ENCODE measurements at regions not wholly inside any gene's neighbourhood (a gene's known extent, or its start where the extent isn't known, plus 50 kb on each side); places are given as distances from the start of the nearest gene placed in this dataset.
A peak's percentile ranks its signal among the peaks of the same experiment; 100 is the strongest.

DNA sequence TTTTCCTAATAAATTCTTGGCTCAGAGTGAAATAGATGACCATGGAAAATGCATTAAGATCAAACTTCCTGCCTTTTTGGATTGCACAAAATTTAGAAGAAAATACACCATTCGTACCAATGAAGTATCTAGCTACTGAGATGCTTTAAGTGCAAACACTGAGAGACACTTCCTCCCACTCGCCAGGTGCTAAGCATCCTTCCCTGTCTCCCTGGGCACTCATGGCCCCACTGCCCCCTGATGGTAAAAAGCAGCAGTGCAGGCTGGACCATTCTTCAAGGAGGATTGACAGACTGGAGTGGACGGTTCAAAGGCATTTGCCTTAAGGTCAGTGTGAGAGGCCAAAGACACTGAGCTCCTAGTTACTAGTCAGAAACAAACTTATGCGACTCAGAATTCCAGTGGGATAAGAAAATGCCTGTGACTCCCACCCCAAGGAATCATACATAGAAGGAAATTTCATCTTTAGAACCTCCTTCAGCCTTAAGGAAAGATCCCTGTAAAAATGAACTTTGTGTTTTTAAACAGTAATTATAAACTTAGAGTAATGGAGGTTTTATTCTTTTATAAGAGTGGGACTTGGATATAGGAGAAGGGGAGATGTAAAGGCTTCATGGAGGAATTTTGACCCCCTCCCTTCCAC is 86.0 kb upstream of the SLC30A5 start:
- no peak overlapping the region for H3K4me3 ChIP-seq (ENCODE audit: low read depth, low read length, poor library complexity, severe bottlenecking)
- no peaks in the 10 kb centered on the region for H3K36me3 ChIP-seq (ENCODE audit: insufficient read depth, low read length)
- H3K4me2 ChIP-seq (ENCODE audit: low read length) = no peak overlapping the region
- no peaks in the 10 kb centered on the region for H3K4me1 ChIP-seq (ENCODE audit: insufficient read depth, low read length, severe bottlenecking)
- H3K79me2 ChIP-seq (ENCODE audit: insufficient read depth, low read length) = no peaks in the 10 kb centered on the region
- no peaks in the 10 kb centered on the region for H3K9me3 ChIP-seq (ENCODE audit: low read length)
- H3K9me2 ChIP-seq (ENCODE audit: low read depth, low read length) = no peaks in the 10 kb centered on the region
- H3K9ac ChIP-seq (ENCODE audit: low read length) = no peak overlapping the region
- no peak overlapping the region for H2AFZ ChIP-seq (ENCODE audit: low read length)
- H3F3A ChIP-seq (ENCODE audit: insufficient read depth, low read length) = no peaks in the 10 kb centered on the region
- H3K27me3 ChIP-seq (ENCODE audit: insufficient read depth, low read length) = no peaks in the 10 kb centered on the region
- no peak overlapping the region for H3K27ac ChIP-seq (ENCODE audit: low read depth, low read length, poor library complexity, severe bottlenecking)
- TF ChIP-seq, protein P1, sequence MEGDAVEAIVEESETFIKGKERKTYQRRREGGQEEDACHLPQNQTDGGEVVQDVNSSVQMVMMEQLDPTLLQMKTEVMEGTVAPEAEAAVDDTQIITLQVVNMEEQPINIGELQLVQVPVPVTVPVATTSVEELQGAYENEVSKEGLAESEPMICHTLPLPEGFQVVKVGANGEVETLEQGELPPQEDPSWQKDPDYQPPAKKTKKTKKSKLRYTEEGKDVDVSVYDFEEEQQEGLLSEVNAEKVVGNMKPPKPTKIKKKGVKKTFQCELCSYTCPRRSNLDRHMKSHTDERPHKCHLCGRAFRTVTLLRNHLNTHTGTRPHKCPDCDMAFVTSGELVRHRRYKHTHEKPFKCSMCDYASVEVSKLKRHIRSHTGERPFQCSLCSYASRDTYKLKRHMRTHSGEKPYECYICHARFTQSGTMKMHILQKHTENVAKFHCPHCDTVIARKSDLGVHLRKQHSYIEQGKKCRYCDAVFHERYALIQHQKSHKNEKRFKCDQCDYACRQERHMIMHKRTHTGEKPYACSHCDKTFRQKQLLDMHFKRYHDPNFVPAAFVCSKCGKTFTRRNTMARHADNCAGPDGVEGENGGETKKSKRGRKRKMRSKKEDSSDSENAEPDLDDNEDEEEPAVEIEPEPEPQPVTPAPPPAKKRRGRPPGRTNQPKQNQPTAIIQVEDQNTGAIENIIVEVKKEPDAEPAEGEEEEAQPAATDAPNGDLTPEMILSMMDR (IDR thresholded peaks at IDR 0.05; ENCODE audit: low read length) = peak; percentile 97
- TF ChIP-seq EZH2 (IDR thresholded peaks at IDR 0.05; ENCODE audit: borderline replicate concordance, low read length) = no peak
- H4K20me1 ChIP-seq (ENCODE audit: insufficient read depth, low read length) = no peaks in the 10 kb centered on the region

DNA sequence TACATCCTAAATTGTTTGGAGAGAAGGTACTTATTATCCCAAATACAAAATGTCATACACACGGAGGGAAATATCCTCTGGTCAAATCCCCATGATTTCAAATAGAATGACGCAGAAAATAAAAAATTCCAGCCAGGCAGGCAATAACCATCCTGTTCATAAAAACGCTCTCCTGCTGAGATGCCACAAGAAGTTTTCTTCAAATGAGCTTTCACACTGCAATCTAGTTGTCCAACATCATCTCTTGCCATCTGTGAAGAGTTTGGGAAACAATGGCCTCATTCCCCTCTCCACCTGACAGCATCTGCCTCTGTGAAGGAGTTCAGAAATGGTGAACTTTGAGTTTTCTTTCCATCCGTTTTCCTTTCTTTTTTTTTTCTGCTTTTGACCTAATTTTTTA is 83.3 kb upstream of the SLC30A5 start:
- Histone ChIP-seq H3K9me3 (ENCODE audit: low read length) (no peaks in the 10 kb centered on the region), H3K79me2 (ENCODE audit: insufficient read depth, low read length) (no peaks in the 10 kb centered on the region), H3K4me1 (ENCODE audit: insufficient read depth, low read length, severe bottlenecking) (no peaks in the 10 kb centered on the region), H3K9me2 (ENCODE audit: low read depth, low read length) (no peaks in the 10 kb centered on the region), H3K27me3 (ENCODE audit: insufficient read depth, low read length) (no peaks in the 10 kb centered on the region), H2AFZ (ENCODE audit: low read length) (no peak overlapping the region), H3K9ac (ENCODE audit: low read length) (no peak overlapping the region), H4K20me1 (ENCODE audit: insufficient read depth, low read length) (no peaks in the 10 kb centered on the region), H3K4me3 (ENCODE audit: low read depth, low read length, poor library complexity, severe bottlenecking) (no peak overlapping the region), H3K27ac (ENCODE audit: low read depth, low read length, poor library complexity, severe bottlenecking) (no peak overlapping the region), H3F3A (ENCODE audit: insufficient read depth, low read length) (no peaks in the 10 kb centered on the region), H3K4me2 (ENCODE audit: low read length) (no peak overlapping the region), H3K36me3 (ENCODE audit: insufficient read depth, low read length) (no peaks in the 10 kb centered on the region)
- no peak for TF ChIP-seq EZH2 (IDR thresholded peaks at IDR 0.05; ENCODE audit: borderline replicate concordance, low read length)
- TF ChIP-seq, protein P1 (IDR thresholded peaks at IDR 0.05; ENCODE audit: low read length) = no peak

DNA sequence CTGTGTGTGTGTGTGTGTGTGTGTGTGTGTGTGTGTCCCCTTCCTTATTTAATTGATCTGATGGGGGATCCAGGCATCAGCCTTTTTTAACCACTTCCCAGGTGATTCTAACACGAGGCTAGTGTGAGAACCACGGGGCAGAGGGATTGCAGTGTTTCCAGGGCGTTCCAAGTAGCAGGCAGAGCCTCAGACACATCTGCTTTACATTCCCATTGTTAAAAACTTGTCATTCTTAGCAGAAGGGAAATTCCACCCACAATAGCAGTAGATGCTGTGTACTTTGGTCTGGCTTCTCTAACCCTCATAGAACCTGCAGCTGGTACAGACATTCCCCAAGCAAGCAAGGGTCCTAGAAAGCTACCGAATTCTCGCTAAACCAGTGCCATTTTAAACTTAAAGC is 81.9 kb upstream of the SLC30A5 start:
- no peaks in the 10 kb centered on the region for H3K79me2 ChIP-seq (ENCODE audit: insufficient read depth, low read length)
- no peak overlapping the region for H2AFZ ChIP-seq (ENCODE audit: low read length)
- no peak overlapping the region for H3K9ac ChIP-seq (ENCODE audit: low read length)
- no peak overlapping the region for H3K4me3 ChIP-seq (ENCODE audit: low read depth, low read length, poor library complexity, severe bottlenecking)
- H3K27me3 ChIP-seq (ENCODE audit: insufficient read depth, low read length) = no peaks in the 10 kb centered on the region; the same call in 1 of the 2 replicates
- H3K4me1 ChIP-seq (ENCODE audit: insufficient read depth, low read length, severe bottlenecking) = no peaks in the 10 kb centered on the region
- H3K9me2 ChIP-seq (ENCODE audit: low read depth, low read length) = no peaks in the 10 kb centered on the region
- H4K20me1 ChIP-seq (ENCODE audit: insufficient read depth, low read length) = no peaks in the 10 kb centered on the region
- H3F3A ChIP-seq (ENCODE audit: insufficient read depth, low read length) = no peaks in the 10 kb centered on the region
- H3K27ac ChIP-seq (ENCODE audit: low read depth, low read length, poor library complexity, severe bottlenecking) = no peak overlapping the region
- H3K36me3 ChIP-seq (ENCODE audit: insufficient read depth, low read length) = no peaks in the 10 kb centered on the region
- TF ChIP-seq EZH2 (IDR thresholded peaks at IDR 0.05; ENCODE audit: borderline replicate concordance, low read length) = no peak
- TF ChIP-seq, protein P1 (IDR thresholded peaks at IDR 0.05; ENCODE audit: low read length) = no peak
- no peak overlapping the region for H3K4me2 ChIP-seq (ENCODE audit: low read length)
- no peaks in the 10 kb centered on the region for H3K9me3 ChIP-seq (ENCODE audit: low read length)
